ENCODE measurements at regions not wholly inside any gene's neighbourhood (a gene's known extent, or its start where the extent isn't known, plus 50 kb on each side); places are given as distances from the start of the nearest gene placed in this dataset.

DNA sequence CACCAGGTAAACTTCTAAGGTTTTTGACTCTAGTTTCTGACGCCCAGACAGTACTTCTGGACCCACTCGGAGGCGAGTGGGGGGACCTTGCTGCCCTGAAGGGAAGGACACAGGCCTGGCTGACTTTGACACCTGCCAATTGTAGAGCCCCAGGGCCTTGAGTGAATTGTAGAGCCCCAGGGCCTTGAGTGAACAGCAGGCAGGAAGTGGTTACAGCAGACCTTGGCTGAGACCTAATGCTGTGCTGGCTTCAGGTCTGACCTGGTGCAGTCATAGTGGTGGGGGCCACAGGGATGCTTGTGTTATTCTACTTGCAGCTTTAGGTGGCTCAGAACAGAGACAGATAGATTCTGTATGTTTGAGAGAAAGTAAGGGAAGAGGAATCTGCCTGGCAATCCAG, 344.3 kb downstream of the DUSP10 start:
- peaks cover 4% of the 10 kb centered on the region; the same call in 1 of the 2 replicates for H3K4me1 ChIP-seq
- H3K27me3 ChIP-seq, result no peaks in the 10 kb centered on the region
- no peaks in the 10 kb centered on the region for H3K36me3 ChIP-seq
- DNase-seq, result no peak
- H3K9me3 ChIP-seq, result no peaks in the 10 kb centered on the region
- no peak overlapping the region for H3K4me3 ChIP-seq (ENCODE audit: low read depth, low read length)
- TF ChIP-seq CTCF (IDR thresholded peaks at IDR 0.05; ENCODE audit: low read depth, low read length), result no peak

GRCh38 chr1:221405146-221405545, 336.7 kb downstream of the DUSP10 start:
- no peaks in the 10 kb centered on the region for H3K27me3 ChIP-seq
- no peaks in the 10 kb centered on the region for H3K9me3 ChIP-seq
- H3K36me3 ChIP-seq, result no peaks in the 10 kb centered on the region
- no peaks in the 10 kb centered on the region for H3K4me1 ChIP-seq
- no peak overlapping the region for H3K4me3 ChIP-seq (ENCODE audit: low read depth, low read length)
- DNase-seq, result no peak
- no peak for TF ChIP-seq CTCF (IDR thresholded peaks at IDR 0.05; ENCODE audit: low read depth, low read length)

DNA sequence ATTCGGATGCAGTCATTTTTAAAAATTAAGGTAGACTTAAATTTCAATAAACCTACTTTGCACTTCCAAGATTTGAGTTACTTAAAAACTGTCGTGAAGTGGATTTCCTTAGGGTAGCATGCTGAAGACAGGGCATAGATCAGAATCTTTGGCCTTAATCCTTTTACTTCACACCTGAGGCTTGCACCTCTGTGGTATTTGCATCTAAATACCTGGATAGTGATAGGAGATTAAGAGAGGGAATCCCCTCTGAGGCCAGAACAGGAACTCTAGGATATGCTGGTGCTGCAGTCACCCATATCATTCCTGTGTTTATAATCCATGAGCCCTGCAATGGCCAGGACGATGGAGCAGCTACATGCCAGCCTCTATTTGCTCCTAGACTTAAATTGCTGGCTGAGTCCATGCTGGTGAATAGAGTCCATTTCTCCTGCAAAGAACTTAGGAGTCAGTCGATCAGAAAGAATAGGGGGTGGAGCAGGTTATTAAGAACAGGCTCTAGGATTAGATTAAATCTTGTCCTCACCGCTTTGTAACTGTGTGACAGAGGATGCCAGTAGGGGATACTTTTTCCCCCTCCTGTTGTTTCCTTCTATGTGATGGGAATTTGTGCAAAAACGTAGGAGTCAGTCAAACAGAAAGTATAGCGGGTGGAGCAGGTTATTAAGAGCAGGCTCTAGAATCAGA, 333.6 kb downstream of the DUSP10 start:
- Histone ChIP-seq H3K36me3 (no peaks in the 10 kb centered on the region), H3K4me1 (no peaks in the 10 kb centered on the region), H3K9me3 (no peaks in the 10 kb centered on the region), H3K27me3 (no peaks in the 10 kb centered on the region), H3K4me3 (ENCODE audit: low read depth, low read length) (no peak overlapping the region)
- TF ChIP-seq CTCF (IDR thresholded peaks at IDR 0.05; ENCODE audit: low read depth, low read length), result no peak
- no peak for DNase-seq

GRCh38 chr1:221411283-221411682, 330.6 kb downstream of the DUSP10 start:
- no peak for TF ChIP-seq CTCF (IDR thresholded peaks at IDR 0.05; ENCODE audit: low read depth, low read length)
- no peak for DNase-seq

GRCh38 chr1:221414772-221415539, 326.9 kb downstream of the DUSP10 start:
- no peaks in the 10 kb centered on the region for H3K4me1 ChIP-seq
- H3K36me3 ChIP-seq, result no peaks in the 10 kb centered on the region
- H3K4me3 ChIP-seq (ENCODE audit: low read depth, low read length), result no peak overlapping the region
- DNase-seq, result no peak
- H3K27me3 ChIP-seq, result no peaks in the 10 kb centered on the region
- no peaks in the 10 kb centered on the region for H3K9me3 ChIP-seq
- no peak for TF ChIP-seq CTCF (IDR thresholded peaks at IDR 0.05; ENCODE audit: low read depth, low read length)

More at GRCh38 chr1:221411283-221411682, 330.6 kb downstream of the DUSP10 start:
- Histone ChIP-seq H3K27me3 (no peaks in the 10 kb centered on the region), H3K4me1 (no peaks in the 10 kb centered on the region), H3K4me3 (ENCODE audit: low read depth, low read length) (no peak overlapping the region), H3K9me3 (no peaks in the 10 kb centered on the region), H3K36me3 (no peaks in the 10 kb centered on the region)

DNA sequence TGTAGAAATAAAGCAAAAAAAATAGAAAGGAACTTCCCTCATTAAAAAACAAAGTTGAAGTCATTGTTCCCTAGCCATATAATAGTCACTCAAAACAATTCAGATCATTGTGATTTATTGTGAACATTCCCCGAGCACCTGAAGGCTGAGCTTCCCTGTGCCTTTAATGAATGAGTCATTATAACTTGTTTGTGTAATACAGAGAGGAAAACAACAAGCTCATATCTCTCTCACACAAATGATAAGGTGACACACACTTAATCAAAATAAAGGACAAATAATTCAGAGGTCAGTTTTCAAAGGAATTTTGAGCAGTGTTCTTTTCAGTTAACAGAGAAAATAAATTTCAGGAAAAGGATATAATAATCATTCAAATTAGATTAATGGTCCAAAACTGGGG, 326.2 kb downstream of the DUSP10 start:
- no peak for DNase-seq
- Histone ChIP-seq H3K27me3 (no peaks in the 10 kb centered on the region), H3K36me3 (no peaks in the 10 kb centered on the region), H3K4me3 (ENCODE audit: low read depth, low read length) (no peak overlapping the region), H3K4me1 (no peaks in the 10 kb centered on the region), H3K9me3 (no peaks in the 10 kb centered on the region)
- TF ChIP-seq CTCF (IDR thresholded peaks at IDR 0.05; ENCODE audit: low read depth, low read length), result no peak
